Liver (tissue), 8 donors: ENCODE measurements at regions not wholly inside any gene's neighbourhood (a gene's known extent, or its start where the extent isn't known, plus 50 kb on each side); places are given as distances from the start of the nearest gene placed in this dataset.

Experiments used
- DNase-seq: peaks from one replicate; pipeline ENCODE4 v3.0.0-alpha.2; 2017; ENCODE audit warnings: low spot score
- H3K27ac ChIP-seq, 2 donors: one replicate each; pipeline ENCODE4 v1.7.0; 2013; ENCODE audit warnings: inconsistent platforms in 2 of 2, low read length in 2 of 2, control low read depth in 1 of 2, low read depth in 1 of 2, mild to moderate bottlenecking in 1 of 2
- H3K27me3 ChIP-seq, 4 donors: one replicate each; pipeline versions ENCODE4 v1.6.1 to v1.7.0; 2013; ENCODE audit warnings: low read length in 3 of 4, inconsistent platforms in 1 of 4, mild to moderate bottlenecking in 1 of 4, moderate library complexity in 1 of 4; ENCODE audit not compliant: control insufficient read depth in 4 of 4, insufficient read depth in 4 of 4
- H3K36me3 ChIP-seq, 4 donors: one replicate each; pipeline versions ENCODE4 v1.6.1 to v1.7.0; 2013; ENCODE audit warnings: low read length in 3 of 4, mild to moderate bottlenecking in 3 of 4, low read depth in 1 of 4, moderate library complexity in 1 of 4; ENCODE audit not compliant: control insufficient read depth in 4 of 4, insufficient read depth in 3 of 4
- H3K4me1 ChIP-seq, 4 donors: one replicate each; pipeline versions ENCODE4 v1.6.1 to v1.7.0; 2013; ENCODE audit warnings: low read length in 3 of 4, mild to moderate bottlenecking in 3 of 4, moderate library complexity in 1 of 4; ENCODE audit not compliant: control insufficient read depth in 4 of 4, insufficient read depth in 4 of 4
- H3K4me3 ChIP-seq, 3 donors: one replicate each; pipeline versions ENCODE4 v1.6.1 to v1.7.0; 2013; ENCODE audit warnings: low read length in 3 of 3, control low read depth in 1 of 3, low read depth in 1 of 3, mild to moderate bottlenecking in 1 of 3
- H3K9ac ChIP-seq, 2 donors: one replicate each; pipeline ENCODE4 v1.7.0; 2013; ENCODE audit warnings: low read length in 2 of 2, mild to moderate bottlenecking in 2 of 2, moderate library complexity in 2 of 2, control low read depth in 1 of 2, low read depth in 1 of 2
- H3K9me3 ChIP-seq, 4 donors: one replicate each; pipeline versions ENCODE4 v1.6.1 to v1.7.0; 2013; ENCODE audit warnings: low read length in 3 of 4; ENCODE audit not compliant: control insufficient read depth in 4 of 4
- CTCF ChIP-seq: fragments of 150-350 bp; IDR thresholded peaks from 2 replicates; pipeline ENCODE4 v1.5.1; 2017; ENCODE audit warnings: improper control_type of control experiment, low read depth, low read length; ENCODE audit not compliant: missing input control
- GABPA ChIP-seq, 2 donors: IDR thresholded peaks in 1 of 2; conservative IDR thresholded peaks in 1 of 2; 2 replicates each; pipeline ENCODE4 v1.6.1; 2016; ENCODE audit warnings: antibody characterized with exemption in 2 of 2, mild to moderate bottlenecking in 1 of 2, moderate library complexity in 1 of 2
- JUND ChIP-seq, 2 donors: IDR thresholded peaks; 2 replicates each; pipeline ENCODE4 v1.6.1; 2016; ENCODE audit warnings: antibody characterized with exemption in 2 of 2
- NR2F2 ChIP-seq: IDR thresholded peaks from 2 replicates; pipeline ENCODE4 v1.6.1; 2016; ENCODE audit warnings: antibody characterized with exemption
- RAD21 ChIP-seq, 2 donors: IDR thresholded peaks; 2 replicates each; pipeline ENCODE4 v1.6.1; 2016; ENCODE audit warnings: antibody characterized with exemption in 2 of 2, mild to moderate bottlenecking in 2 of 2
- SP1 ChIP-seq: IDR thresholded peaks from 2 replicates; pipeline ENCODE4 v1.6.1; 2018; ENCODE audit warnings: antibody characterized with exemption, mild to moderate bottlenecking
- YY1 ChIP-seq: IDR thresholded peaks from 2 replicates; pipeline ENCODE4 v1.6.1; 2016; ENCODE audit warnings: antibody characterized with exemption, mild to moderate bottlenecking
- ZBTB33 ChIP-seq: IDR thresholded peaks from 2 replicates; pipeline ENCODE4 v1.6.1; 2016; ENCODE audit warnings: antibody characterized with exemption
- WGBS: extraction: QIAGEN DNeasy Blood & Tissue Kit; methylation state at CpG from one replicate; pipeline ENCODE4 v1.1.7; 2013; 5-methylcytosine and 5-hydroxymethylcytosine counted together
- donor health status: healthy.
- donor health status: healthy.
- donor health status: healthy.
- donor health status: healthy.
- donor health status: healthy.

GRCh38 chr6:14987490-14987889, 258.4 kb upstream of the JARID2 start:
- Histone ChIP-seq H3K27me3 (no peaks in the 10 kb centered on the region), H3K4me1 (peaks cover 0 to 9% (median 6%) of the 10 kb centered on the region in 4 donors), H3K27ac (no peak overlapping the region), H3K4me3 (no peak overlapping the region), H3K36me3 (no peaks in the 10 kb centered on the region), H3K9me3 (no peaks in the 10 kb centered on the region), H3K9ac (no peak overlapping the region)
- DNase-seq, result no peak
- WGBS, result 95% methylated on average over 4 of the region's 4 CpGs
- no peak for TF ChIP-seq ZBTB33
- no peak for TF ChIP-seq RAD21 (IDR thresholded peaks at IDR 0.05)

- Histone ChIP-seq H3K4me3 (no peak overlapping the region), H3K9me3 (no peaks in the 10 kb centered on the region)
Measured at GRCh38 chr6:14992382-14992781, 253.5 kb upstream of the JARID2 start.

More at GRCh38 chr6:14992382-14992781, 253.5 kb upstream of the JARID2 start:
- 84% methylated on average over 3 of the region's 3 CpGs for WGBS
- TF ChIP-seq JUND (IDR thresholded peaks at IDR 0.05), result no peak
- no peak for TF ChIP-seq CTCF
- TF ChIP-seq NR2F2, result no peak
- TF ChIP-seq GABPA (IDR thresholded peaks at IDR 0.05 in 1 of 2, conservative IDR thresholded peaks at IDR 0.05 in 1 of 2), result no peak
- no peak for TF ChIP-seq YY1
- TF ChIP-seq ZBTB33, result no peak
- no peak for TF ChIP-seq SP1
- Histone ChIP-seq H3K4me1 (no peaks in the 10 kb centered on the region), H3K27me3 (no peaks in the 10 kb centered on the region), H3K27ac (no peak overlapping the region), H3K36me3 (no peaks in the 10 kb centered on the region), H3K9ac (no peak overlapping the region)
- DNase-seq, result no peak
